HepG2 (cell line): ENCODE measurements at regions not wholly inside any gene's neighbourhood (a gene's known extent, or its start where the extent isn't known, plus 50 kb on each side); places are given as distances from the start of the nearest gene placed in this dataset.

Experiments
- ATAC-seq: fragments of 200-7000 bp; cut with Tn5 transposase; 3 replicates; pipeline ENCODE4 v1.9.1; 2020; ENCODE audit warnings: mild to moderate bottlenecking, moderate library complexity
- BruUV-seq: library from RNA; stranded (reverse); fragments of 400-500 nt; replicated peaks from 2 replicates; lab custom pipeline; 2021; lab: Mats Ljungman, UMichigan
- CTCF ChIA-PET: fragments of 300-600 bp; formaldehyde crosslinking; extraction: SDS; loops from one replicate; lab custom pipeline; 2021; ENCODE audit warnings: low total read pairs, inconsistent platforms, low intra/inter-chr PET ratio; lab: Yijun Ruan, JAX
- POLR2A ChIA-PET: fragments of 350-600 bp; sonication (Branson Sonifier 250); formaldehyde crosslinking; loops from one replicate; lab custom pipeline; 2020; ENCODE audit warnings: antibody characterized with exemption, inconsistent platforms; lab: Yijun Ruan, JAX
- DNase-seq: peaks from one replicate; pipeline ENCODE4 v3.0.0-alpha.2; 2015; ENCODE audit warnings: low spot score
- FAIRE-seq: peaks from 3 replicates; lab custom pipeline; 2011; peaks lifted over from hg19 to GRCh38; lab: Jason Lieb, UNC
- H2AFZ ChIP-seq: one replicate; pipeline ENCODE4 v1.6.1; 2011; ENCODE audit warnings: low read length, inconsistent platforms
- H3K27ac ChIP-seq: fragments of 300-600 bp; 3 replicates; pipeline ENCODE4 v1.8.0; 2011; ENCODE audit warnings: mixed run types, mild to moderate bottlenecking, mixed read lengths, low read length, inconsistent platforms; ENCODE audit not compliant: insufficient read depth; ENCODE audit errors: extremely low read length
- H3K27me3 ChIP-seq, 2 experiments: fragments of 200-600 bp in 1 of 2; 2 replicates in 1 of 2; 3 replicates in 1 of 2; pipeline versions ENCODE4 v1.6.0 to v1.8.0; 2011; ENCODE audit warnings: low read length in 2 of 2, mild to moderate bottlenecking in 2 of 2, moderate library complexity in 2 of 2, inconsistent platforms in 1 of 2; ENCODE audit not compliant: insufficient read depth in 2 of 2, control insufficient read depth in 1 of 2
- H3K36me3 ChIP-seq, 2 experiments: fragments of 200-600 bp in 1 of 2; replicated peaks in 1 of 2; 2 replicates in 1 of 2; 3 replicates in 1 of 2; pipeline versions ENCODE4 v1.5.1 to v1.8.0; 2011; ENCODE audit warnings: low read length in 2 of 2, inconsistent platforms in 1 of 2; ENCODE audit not compliant: insufficient read depth in 2 of 2, control insufficient read depth in 1 of 2
- H3K4me1 ChIP-seq: 2 replicates; pipeline ENCODE4 v1.5.1; 2012; ENCODE audit warnings: low read length, inconsistent platforms; ENCODE audit not compliant: insufficient read depth
- H3K4me2 ChIP-seq: 2 replicates; pipeline ENCODE4 v1.6.0; 2011; ENCODE audit warnings: low read depth, low read length, inconsistent platforms
- H3K4me3 ChIP-seq, 3 experiments: fragments of 200-600 bp in 1 of 3; sonication (generic), shearing (Covaris generic) in 1 of 3; replicated peaks in 1 of 3; 2 replicates each; pipeline ENCODE4 v1.5.1; 2011 to 2016; ENCODE audit warnings: low read length in 3 of 3, inconsistent platforms in 2 of 3, low read depth in 2 of 3, mild to moderate bottlenecking in 2 of 3, control low read depth in 1 of 3, mixed read lengths in 1 of 3; ENCODE audit not compliant: insufficient read depth in 1 of 3
- H3K79me2 ChIP-seq: one replicate; pipeline ENCODE4 v1.6.1; 2011; ENCODE audit warnings: low read length, inconsistent platforms; ENCODE audit not compliant: insufficient read depth
- H3K9ac ChIP-seq: 2 replicates; pipeline ENCODE4 v1.6.0; 2011; ENCODE audit warnings: mild to moderate bottlenecking, low read depth, low read length, inconsistent platforms; ENCODE audit not compliant: insufficient read depth
- H3K9me3 ChIP-seq: 2 replicates; pipeline ENCODE4 v1.5.1; 2012; ENCODE audit warnings: mild to moderate bottlenecking, low read length
- H4K20me1 ChIP-seq: 2 replicates; pipeline ENCODE4 v1.6.0; 2011; ENCODE audit warnings: inconsistent platforms, mild to moderate bottlenecking, low read length, moderate library complexity; ENCODE audit not compliant: insufficient read depth
- ATRX ChIP-seq: sonication (generic); formaldehyde crosslinking; IDR thresholded peaks from 2 replicates; pipeline ENCODE4 v1.4.0; 2020; ENCODE audit warnings: missing genetic modification reagents, borderline replicate concordance
- CBX1 ChIP-seq: IDR thresholded peaks from one replicate; pipeline ENCODE4 v1.6.1; 2016; ENCODE audit warnings: antibody characterized with exemption, low read depth
- GATAD2A ChIP-seq: IDR thresholded peaks from 2 replicates; pipeline ENCODE4 v1.6.1; 2016
- GPN1 ChIP-seq: sonication (generic); formaldehyde crosslinking; IDR thresholded peaks from 2 replicates; pipeline ENCODE4 v1.5.1; 2020; ENCODE audit warnings: missing genetic modification reagents, borderline replicate concordance
- HNF4A ChIP-seq: sonication (generic); formaldehyde crosslinking; IDR thresholded peaks from 2 replicates; pipeline ENCODE4 v1.4.0; 2020; ENCODE audit warnings: missing genetic modification reagents
- MTA3 ChIP-seq: sonication (generic); formaldehyde crosslinking; IDR thresholded peaks from 2 replicates; pipeline ENCODE4 v1.4.0; 2020; ENCODE audit warnings: missing genetic modification reagents
- NCOA1 ChIP-seq: sonication (generic); formaldehyde crosslinking; IDR thresholded peaks from 2 replicates; pipeline ENCODE4 v1.9.0; 2021; ENCODE audit warnings: missing genetic modification reagents
- PCBP2 ChIP-seq: fragments of 200-400 bp; formaldehyde crosslinking; optimal IDR thresholded peaks from 2 replicates; pipeline ENCODE3; 2018; ENCODE audit warnings: low read length, low read depth; ENCODE audit not compliant: poor library complexity, severe bottlenecking
- RBAK ChIP-seq: sonication (generic); formaldehyde crosslinking; IDR thresholded peaks from 2 replicates; pipeline ENCODE4 v1.5.1; 2020; ENCODE audit warnings: mild to moderate bottlenecking, missing genetic modification reagents
- SP4 ChIP-seq: sonication (generic); formaldehyde crosslinking; IDR thresholded peaks from 2 replicates; pipeline ENCODE4 v1.8.1; 2023; ENCODE audit warnings: mild to moderate bottlenecking, missing genetic modification reagents
- ZBTB38 ChIP-seq: sonication (generic); formaldehyde crosslinking; IDR thresholded peaks from 2 replicates; pipeline ENCODE4 v1.5.1; 2020; ENCODE audit warnings: mild to moderate bottlenecking, missing genetic modification reagents
- ZBTB46 ChIP-seq: sonication (generic); formaldehyde crosslinking; IDR thresholded peaks from 2 replicates; pipeline ENCODE4 v1.4.0; 2020; ENCODE audit warnings: mild to moderate bottlenecking, missing genetic modification reagents, borderline replicate concordance
- ZNF260 ChIP-seq: sonication (generic); formaldehyde crosslinking; IDR thresholded peaks from 2 replicates; pipeline ENCODE4 v1.4.0; 2020; ENCODE audit warnings: missing genetic modification reagents, low read depth, mild to moderate bottlenecking, borderline replicate concordance
- ZNF30 ChIP-seq: sonication (generic); formaldehyde crosslinking; IDR thresholded peaks from 2 replicates; pipeline ENCODE4 v1.5.0; 2020; ENCODE audit warnings: mild to moderate bottlenecking, missing genetic modification reagents
- ZNF556 ChIP-seq: sonication (generic); formaldehyde crosslinking; IDR thresholded peaks from 2 replicates; pipeline ENCODE4 v1.4.0; 2020; ENCODE audit warnings: mild to moderate bottlenecking, missing genetic modification reagents, borderline replicate concordance
- ZNF766 ChIP-seq: sonication (generic); formaldehyde crosslinking; IDR thresholded peaks from 2 replicates; pipeline ENCODE4 v1.5.0; 2020; ENCODE audit warnings: missing genetic modification reagents, borderline replicate concordance
- ZNF792 ChIP-seq: IDR thresholded peaks from 2 replicates; pipeline ENCODE4 v1.6.1; 2016
- ZSCAN21 ChIP-seq: sonication (generic); formaldehyde crosslinking; IDR thresholded peaks from 2 replicates; pipeline ENCODE4 v1.8.0; 2022; ENCODE audit warnings: mild to moderate bottlenecking, missing genetic modification reagents, moderate library complexity, borderline replicate concordance
- WGBS: methylation state at CpG from one replicate; pipeline ENCODE4 v1.1.6; 2017; ENCODE audit warnings: low lambda C conversion rate; 5-methylcytosine and 5-hydroxymethylcytosine counted together
- in situ Hi-C: cut with HindIII; loops from 2 replicates; pipeline ENCODE4 v1.10.0; 2017; ENCODE audit warnings: low pct_unique_long_range_greater_than_20kb; ENCODE audit not compliant: extremely low pct_ligation_motif_present
- intact Hi-C: fragments of 100-400 bp; cut with micrococcal nuclease; formaldehyde crosslinking; loops from one replicate; pipeline ENCODE4 v1.10.0; 2022; ENCODE audit not compliant: unreplicated experiment

- POLR2A ChIA-PET, result no interaction called here
- Histone ChIP-seq H4K20me1 (no peaks in the 10 kb centered on the region), H3K4me2 (no peak overlapping the region), H3K9me3 (no peaks in the 10 kb centered on the region; the same call in 1 of the 2 replicates), H3K4me1 (no peaks in the 10 kb centered on the region), H3K27ac (no peak overlapping the region), H3K27me3 (no peaks in the 10 kb centered on the region), H3K79me2 (no peaks in the 10 kb centered on the region), H3K4me3 (no peak overlapping the region), H3K36me3 (no peaks in the 10 kb centered on the region), H2AFZ (no peak overlapping the region), H3K9ac (no peak overlapping the region)
- in situ Hi-C loops, result no loop called here
- intact Hi-C loops, result no loop called here
- no TSS peak for BruUV-seq
- CTCF ChIA-PET, result no interaction called here
- ATAC-seq (no peak), DNase-seq (no peak), FAIRE-seq (no peak)
- TF ChIP-seq RBAK (no peak), ZNF792 (no peak), SP4 (CRISPR knock-in tag) (no peak), ZNF30 (CRISPR knock-in tag) (no peak), ZNF556 (no peak), HNF4A (CRISPR knock-in tag) (no peak), ZBTB38 (CRISPR knock-in tag) (no peak), ATRX (CRISPR knock-in tag) (no peak), MTA3 (CRISPR knock-in tag) (no peak), ZNF766 (CRISPR knock-in tag) (no peak), CBX1 (no peak), GPN1 (CRISPR knock-in tag) (no peak), ZSCAN21 (CRISPR knock-in tag) (no peak), GATAD2A (CRISPR knock-in tag) (no peak), ZNF260 (CRISPR knock-in tag) (no peak), ZBTB46 (CRISPR knock-in tag) (no peak), PCBP2 (no peak), NCOA1 (CRISPR knock-in tag) (no peak)
- 0% methylated on average over 1 of the region's 8 CpGs for WGBS
Observed at GRCh38 chr3:189554868-189555557, 76.2 kb upstream of the TP63 start.
